Lower leg skin (tissue), 4 donors: ENCODE measurements at regions not wholly inside any gene's neighbourhood (a gene's known extent, or its start where the extent isn't known, plus 50 kb on each side); places are given as distances from the start of the nearest gene placed in this dataset.

ENCODE experiments used
- DNase-seq, 2 donors: peaks; one replicate each; pipeline ENCODE4 v3.0.0-alpha.2; 2019; ENCODE audit warnings: low spot score in 2 of 2
- H3K4me3 ChIP-seq: fragments of 200-600 bp; sonication (generic); 2 replicates; pipeline ENCODE4 v1.5.1; 2017; ENCODE audit warnings: mild to moderate bottlenecking, low read depth; ENCODE audit not compliant: poor library complexity, severe bottlenecking
- CTCF ChIP-seq, 3 donors: fragments of 450-650 bp; IDR thresholded peaks; one replicate each; pipeline ENCODE4 v1.5.1; 2016; ENCODE audit warnings: antibody characterized with exemption in 3 of 3, mild to moderate bottlenecking in 3 of 3, moderate library complexity in 2 of 3
- POLR2A ChIP-seq, 2 donors: fragments of 450-650 bp; IDR thresholded peaks; one replicate each; pipeline ENCODE4 v1.6.1; 2016 to 2017; ENCODE audit warnings: antibody characterized with exemption in 2 of 2, mild to moderate bottlenecking in 1 of 2, moderate library complexity in 1 of 2
- WGBS, 2 donors: methylation state at CpG; one replicate each; pipeline ENCODE4 v1.1.5; 2018; 5-methylcytosine and 5-hydroxymethylcytosine counted together
- intact Hi-C: fragments of 100-400 bp; cut with DNase I; formaldehyde crosslinking; loops from one replicate; pipeline ENCODE4 v1.15.0; 2023; ENCODE audit warnings: low total_unique reads

GRCh38 chr13:28548468-28548867 lies 53.5 kb upstream of the FLT1 start:
- intact Hi-C loops, result no loop called here
- no peak overlapping the region for H3K4me3 ChIP-seq
- 72 to 75% methylated on average over 4 of the region's 4 CpGs for WGBS, 2 donors
- TF ChIP-seq CTCF (IDR thresholded peaks at IDR 0.05), result no peak
- TF ChIP-seq POLR2A (IDR thresholded peaks at IDR 0.05), result no peak
- no peak for DNase-seq

- TF ChIP-seq POLR2A (IDR thresholded peaks at IDR 0.05) (no peak), CTCF (IDR thresholded peaks at IDR 0.05) (no peak)
- no peak overlapping the region for H3K4me3 ChIP-seq
- DNase-seq, result no peak
- intact Hi-C loops, result no loop called here
- 64% methylated on average over 5 of the region's 5 CpGs for WGBS, 2 donors
These were observed 50.8 kb upstream of the FLT1 start for GRCh38 chr13:28545583-28546333.
